CD4-positive, CD25-positive, alpha-beta regulatory T cell (primary cell): ENCODE measurements at regions not wholly inside any gene's neighbourhood (a gene's known extent, or its start where the extent isn't known, plus 50 kb on each side); places are given as distances from the start of the nearest gene placed in this dataset.
"Not testable (repeated sequence)": the region's sequence is repeated elsewhere in the genome, so short reads cannot be mapped to it uniquely, and the experiment has no call there.

Experiments used
- ATAC-seq, 2 donors: fragments of 150-1000 bp; cut with Tn5 transposase; one replicate each; pipeline ENCODE4 v1.10.0; 2021; ENCODE audit warnings: low read depth in 2 of 2, moderate number of reproducible peaks in 2 of 2, moderate library complexity in 1 of 2
- DNase-seq, 3 donors: peaks; one replicate each; pipeline versions ENCODE4 v3.0.0 to v3.0.0-alpha.2; 2012 to 2022; ENCODE audit warnings: mixed read lengths in 1 of 3
- H3K27ac ChIP-seq: one replicate; pipeline ENCODE4 v1.7.0; 2013; ENCODE audit warnings: mild to moderate bottlenecking, low read length; ENCODE audit not compliant: insufficient read depth, poor library complexity, severe bottlenecking
- H3K27me3 ChIP-seq: one replicate; pipeline ENCODE4 v1.7.0; 2013; ENCODE audit warnings: low read length; ENCODE audit not compliant: control insufficient read depth, insufficient read depth
- H3K36me3 ChIP-seq: one replicate; pipeline ENCODE4 v1.7.0; 2013; ENCODE audit warnings: mild to moderate bottlenecking, low read length, moderate library complexity; ENCODE audit not compliant: control insufficient read depth, insufficient read depth
- H3K4me1 ChIP-seq: 2 replicates; pipeline ENCODE4 v1.7.0; 2013; ENCODE audit warnings: mild to moderate bottlenecking, low read length; ENCODE audit not compliant: insufficient read depth, control insufficient read depth, poor library complexity, severe bottlenecking
- H3K4me3 ChIP-seq: one replicate; pipeline ENCODE4 v1.7.0; 2013; ENCODE audit warnings: low read depth, mild to moderate bottlenecking, low read length, moderate library complexity
- H3K9me3 ChIP-seq, 2 experiments: 1 replicate in 1 of 2; 2 replicates in 1 of 2; pipeline ENCODE4 v1.7.0; 2013; ENCODE audit warnings: low read length in 2 of 2, mild to moderate bottlenecking in 1 of 2, moderate library complexity in 1 of 2; ENCODE audit not compliant: control insufficient read depth in 2 of 2
- H3K27ac Mint-ChIP-seq, 3 donors: one replicate each; pipeline ENCODE4 v1.8.0; 2020 to 2022; ENCODE audit warnings: mild to moderate bottlenecking in 3 of 3, mixed read lengths in 3 of 3, moderate library complexity in 2 of 3
- H3K27me3 Mint-ChIP-seq: one replicate; pipeline ENCODE4 v1.8.0; 2022; ENCODE audit warnings: mild to moderate bottlenecking, mixed read lengths
- H3K36me3 Mint-ChIP-seq: one replicate; pipeline ENCODE4 v1.8.0; 2020; ENCODE audit warnings: mixed read lengths
- H3K4me1 Mint-ChIP-seq, 4 donors: one replicate each; pipeline ENCODE4 v1.8.0; 2020 to 2022; ENCODE audit warnings: mixed read lengths in 4 of 4, mild to moderate bottlenecking in 1 of 4
- H3K4me3 Mint-ChIP-seq, 4 donors: one replicate each; pipeline ENCODE4 v1.8.0; 2020 to 2022; ENCODE audit warnings: mild to moderate bottlenecking in 4 of 4, mixed read lengths in 4 of 4, moderate library complexity in 3 of 4
- H3K9me3 Mint-ChIP-seq, 7 donors: one replicate each; pipeline ENCODE4 v1.8.0; 2020 to 2022; ENCODE audit warnings: mixed read lengths in 7 of 7, mild to moderate bottlenecking in 3 of 7, moderate library complexity in 2 of 7

DNA sequence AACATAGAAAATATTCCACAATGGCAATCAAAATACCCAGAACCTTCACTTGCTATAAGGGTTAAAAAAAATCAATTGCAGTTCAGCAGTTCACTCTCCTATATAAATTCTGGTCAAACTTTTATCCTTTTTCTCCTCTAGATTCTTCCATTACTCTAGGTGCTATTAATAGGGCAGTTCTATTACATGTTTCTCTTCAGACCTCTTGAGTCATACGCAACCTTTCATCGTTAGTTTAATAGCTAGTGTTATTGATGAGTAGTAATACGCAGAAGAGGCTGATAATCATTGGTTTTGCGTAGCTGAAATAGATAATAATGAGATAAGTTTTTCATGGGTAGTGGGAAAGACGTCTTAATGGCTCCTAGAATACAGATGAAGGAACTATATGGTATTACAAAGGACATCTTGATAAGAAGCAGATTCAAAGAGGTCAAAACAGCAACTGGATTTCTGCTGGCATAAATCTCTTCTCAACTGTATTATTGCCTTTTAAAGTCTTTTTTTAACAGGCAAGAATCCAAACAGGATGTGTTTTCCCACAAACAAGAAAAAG, 118.3 kb upstream of the STARD13 start:
- no peaks in the 10 kb centered on the region for H3K9me3 Mint-ChIP-seq
- no peaks in the 10 kb centered on the region for H3K36me3 Mint-ChIP-seq

DNA sequence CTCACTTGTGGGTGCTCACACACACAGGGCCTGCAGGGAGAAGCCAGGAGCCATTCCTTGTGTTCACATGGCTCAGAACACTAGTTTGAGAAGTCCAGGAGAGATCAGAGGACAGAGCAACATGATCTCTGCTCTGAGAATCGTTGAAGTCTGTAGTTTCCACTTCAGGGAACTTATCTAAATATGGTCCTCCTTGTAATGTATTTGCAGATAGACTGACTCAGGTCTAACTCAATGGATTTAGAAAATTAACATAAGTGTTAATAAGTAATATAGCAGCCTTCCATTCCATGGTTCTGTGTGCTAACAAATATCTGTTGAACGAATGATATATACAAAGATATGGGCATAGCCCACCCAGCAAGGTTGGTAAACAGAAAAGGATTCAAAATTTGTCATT, 119.8 kb upstream of the STARD13 start:
- DNase-seq (no peak), ATAC-seq (no peak)
- no peak overlapping the region for H3K27ac ChIP-seq
- Mint-ChIP-seq H3K4me1 (no peaks in the 10 kb centered on the region), H3K4me3 (no peak overlapping the region), H3K27me3 (peaks cover 4% of the 10 kb centered on the region), H3K27ac (no peak overlapping the region), H3K36me3 (no peaks in the 10 kb centered on the region), H3K9me3 (no peaks in the 10 kb centered on the region)
- H3K9me3 ChIP-seq: no peaks in the 10 kb centered on the region
- no peaks in the 10 kb centered on the region for H3K36me3 ChIP-seq
- H3K4me1 ChIP-seq: no peaks in the 10 kb centered on the region
- H3K4me3 ChIP-seq: no peak overlapping the region
- H3K27me3 ChIP-seq: no peaks in the 10 kb centered on the region

More for the DNA sequence above, 118.3 kb upstream of the STARD13 start:
- Histone ChIP-seq H3K27me3 (no peaks in the 10 kb centered on the region), H3K36me3 (no peaks in the 10 kb centered on the region), H3K9me3 (no peaks in the 10 kb centered on the region), H3K27ac (no peak overlapping the region), H3K4me1 (no peaks in the 10 kb centered on the region), H3K4me3 (no peak overlapping the region)
- H3K4me3 Mint-ChIP-seq: no peak overlapping the region
- H3K4me1 Mint-ChIP-seq: no peaks in the 10 kb centered on the region
- peaks cover 1% of the 10 kb centered on the region for H3K27me3 Mint-ChIP-seq
- H3K27ac Mint-ChIP-seq: no peak overlapping the region
- no peak for ATAC-seq
- no peak for DNase-seq

DNA sequence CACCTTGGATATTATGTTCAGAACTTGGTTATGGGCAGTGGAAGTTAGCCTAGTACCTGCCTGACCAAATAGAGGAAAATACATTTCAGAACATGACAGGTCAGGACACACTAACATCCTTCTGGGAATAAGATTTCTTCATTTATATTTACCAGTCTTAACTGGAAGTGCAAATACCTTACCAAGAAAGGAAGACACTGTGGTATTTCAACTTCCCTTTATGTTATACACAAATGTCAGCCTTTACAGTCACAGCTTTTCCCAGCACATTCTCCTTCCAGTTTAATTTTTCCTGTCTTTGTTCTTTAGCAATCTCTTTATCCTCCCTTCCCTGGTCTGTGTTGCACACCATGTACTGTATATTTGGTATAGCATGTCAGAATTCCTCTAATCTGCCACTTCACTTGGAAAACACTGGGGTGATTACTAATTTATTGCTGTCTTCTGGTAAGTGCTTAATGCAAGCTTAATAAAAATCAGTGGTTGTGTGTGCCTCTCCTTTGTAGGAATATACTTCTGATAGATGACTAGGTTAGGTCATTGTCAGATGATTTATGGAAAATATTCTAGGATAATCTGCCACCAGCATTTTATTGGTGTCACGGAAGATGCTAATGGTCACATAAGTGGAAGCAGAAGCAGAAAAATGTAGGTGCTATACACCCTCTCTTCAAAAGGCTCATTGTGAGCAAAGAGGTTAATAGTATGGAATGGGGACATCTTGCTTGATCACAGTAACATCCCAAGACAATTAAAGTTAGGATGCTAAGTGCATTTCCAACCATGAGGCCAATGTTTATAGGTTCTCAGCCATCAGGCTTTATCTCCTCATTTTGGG, 124.3 kb upstream of the STARD13 start:
- H3K36me3 Mint-ChIP-seq: no peaks in the 10 kb centered on the region
- no peaks in the 10 kb centered on the region for H3K4me1 ChIP-seq
- H3K9me3 Mint-ChIP-seq: peaks cover 0 to 1% (median 0%) of the 10 kb centered on the region in 7 donors
- H3K27ac Mint-ChIP-seq: peak overlapping the region in 1 of 3 donors; percentile 2
- H3K27me3 Mint-ChIP-seq: peaks cover 17% of the 10 kb centered on the region
- H3K27me3 ChIP-seq: peaks cover 2% of the 10 kb centered on the region
- H3K4me3 ChIP-seq: no peak overlapping the region
- H3K36me3 ChIP-seq: no peaks in the 10 kb centered on the region
- ATAC-seq (no peak), DNase-seq (no peak)
- no peaks in the 10 kb centered on the region for H3K4me1 Mint-ChIP-seq
- no peak overlapping the region for H3K27ac ChIP-seq
- no peak overlapping the region for H3K4me3 Mint-ChIP-seq
- no peaks in the 10 kb centered on the region for H3K9me3 ChIP-seq

DNA sequence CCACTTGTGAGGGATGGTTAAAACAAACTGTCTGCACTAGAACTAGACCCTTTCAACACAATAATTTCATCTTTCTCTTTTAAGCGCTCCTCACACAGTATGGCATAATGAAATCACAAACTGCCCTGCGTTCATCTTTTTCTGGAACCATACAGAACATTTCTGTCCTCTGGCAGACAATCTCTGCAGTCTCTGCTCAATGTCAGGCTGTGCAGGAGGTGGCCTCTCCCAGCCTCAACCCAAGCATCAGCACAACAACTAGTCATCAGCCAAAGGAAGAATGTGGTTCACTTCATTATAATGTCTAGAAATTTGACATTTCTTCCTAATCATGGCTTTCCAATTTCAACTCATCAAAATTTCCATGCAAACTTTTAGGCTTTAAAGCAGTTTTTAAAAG, 125.1 kb upstream of the STARD13 start:
- Mint-ChIP-seq H3K9me3 (peaks cover 0 to 1% (median 0%) of the 10 kb centered on the region in 7 donors), H3K4me1 (no peaks in the 10 kb centered on the region), H3K27me3 (peaks cover 17% of the 10 kb centered on the region), H3K36me3 (no peaks in the 10 kb centered on the region), H3K27ac (no peak overlapping the region), H3K4me3 (no peak overlapping the region)
- Histone ChIP-seq H3K9me3 (no peaks in the 10 kb centered on the region), H3K27ac (no peak overlapping the region), H3K4me1 (no peaks in the 10 kb centered on the region), H3K27me3 (peaks cover 2% of the 10 kb centered on the region), H3K4me3 (no peak overlapping the region), H3K36me3 (no peaks in the 10 kb centered on the region)
- DNase-seq: no peak
- no peak for ATAC-seq

DNA sequence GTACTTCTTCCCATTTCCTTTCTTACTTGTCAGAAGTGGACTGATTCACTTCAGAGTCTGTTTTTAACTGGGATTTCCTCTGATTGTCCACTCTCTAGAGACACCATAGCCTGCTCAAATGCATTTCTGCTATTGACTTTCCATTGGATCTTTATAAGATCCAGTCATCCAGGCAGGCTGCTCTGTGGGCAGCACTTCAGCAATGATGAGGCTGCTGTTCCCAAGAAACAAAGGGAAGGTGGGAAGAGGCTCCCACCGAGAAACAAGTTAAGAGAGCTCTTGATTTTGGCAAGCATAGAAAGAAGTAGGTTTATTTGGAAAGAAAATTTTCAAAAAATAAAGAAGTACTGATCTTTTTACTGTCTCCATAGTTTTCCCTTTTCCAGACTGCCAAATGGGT, 125.8 kb upstream of the STARD13 start:
- H3K27ac ChIP-seq: no peak overlapping the region
- Mint-ChIP-seq H3K27me3 (peaks cover 17% of the 10 kb centered on the region), H3K4me3 (no peak overlapping the region), H3K27ac (no peak overlapping the region), H3K9me3 (peaks cover 0 to 2% (median 0%) of the 10 kb centered on the region in 7 donors), H3K36me3 (no peaks in the 10 kb centered on the region), H3K4me1 (no peaks in the 10 kb centered on the region)
- H3K4me3 ChIP-seq: no peak overlapping the region
- no peak for DNase-seq
- H3K27me3 ChIP-seq: peaks cover 2% of the 10 kb centered on the region
- H3K4me1 ChIP-seq: no peaks in the 10 kb centered on the region
- no peaks in the 10 kb centered on the region for H3K9me3 ChIP-seq
- no peak for ATAC-seq
- H3K36me3 ChIP-seq: no peaks in the 10 kb centered on the region

DNA sequence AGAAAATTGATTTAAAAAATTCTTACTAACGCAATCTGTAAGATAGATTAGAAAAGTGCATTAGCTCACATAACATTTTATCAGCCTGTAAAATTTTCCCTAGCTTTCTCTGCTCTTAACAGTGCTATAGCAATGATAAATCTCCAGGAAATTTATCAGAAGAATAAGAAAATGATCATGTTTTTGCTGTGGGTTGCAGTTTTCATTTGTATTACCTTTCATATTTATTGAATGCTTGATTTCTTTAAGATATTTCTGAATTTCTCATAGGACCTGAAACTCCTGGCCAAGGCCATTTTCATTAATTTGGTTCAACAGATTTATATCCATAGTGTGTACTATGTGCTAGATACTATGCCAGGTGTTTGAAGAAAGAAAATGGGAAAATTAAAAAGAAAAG, 130.3 kb upstream of the STARD13 start:
- no peak overlapping the region for H3K4me3 ChIP-seq
- Mint-ChIP-seq H3K9me3 (peaks cover 0 to 8% (median 0%) of the 10 kb centered on the region in 7 donors), H3K4me3 (no peak overlapping the region), H3K4me1 (no peaks in the 10 kb centered on the region), H3K27ac (no peak overlapping the region), H3K36me3 (no peaks in the 10 kb centered on the region), H3K27me3 (peaks cover 13% of the 10 kb centered on the region)
- no peaks in the 10 kb centered on the region for H3K36me3 ChIP-seq
- H3K27me3 ChIP-seq: peaks cover 2% of the 10 kb centered on the region
- H3K4me1 ChIP-seq: no peaks in the 10 kb centered on the region
- ATAC-seq: no peak
- no peak for DNase-seq
- no peaks in the 10 kb centered on the region for H3K9me3 ChIP-seq
- no peak overlapping the region for H3K27ac ChIP-seq

DNA sequence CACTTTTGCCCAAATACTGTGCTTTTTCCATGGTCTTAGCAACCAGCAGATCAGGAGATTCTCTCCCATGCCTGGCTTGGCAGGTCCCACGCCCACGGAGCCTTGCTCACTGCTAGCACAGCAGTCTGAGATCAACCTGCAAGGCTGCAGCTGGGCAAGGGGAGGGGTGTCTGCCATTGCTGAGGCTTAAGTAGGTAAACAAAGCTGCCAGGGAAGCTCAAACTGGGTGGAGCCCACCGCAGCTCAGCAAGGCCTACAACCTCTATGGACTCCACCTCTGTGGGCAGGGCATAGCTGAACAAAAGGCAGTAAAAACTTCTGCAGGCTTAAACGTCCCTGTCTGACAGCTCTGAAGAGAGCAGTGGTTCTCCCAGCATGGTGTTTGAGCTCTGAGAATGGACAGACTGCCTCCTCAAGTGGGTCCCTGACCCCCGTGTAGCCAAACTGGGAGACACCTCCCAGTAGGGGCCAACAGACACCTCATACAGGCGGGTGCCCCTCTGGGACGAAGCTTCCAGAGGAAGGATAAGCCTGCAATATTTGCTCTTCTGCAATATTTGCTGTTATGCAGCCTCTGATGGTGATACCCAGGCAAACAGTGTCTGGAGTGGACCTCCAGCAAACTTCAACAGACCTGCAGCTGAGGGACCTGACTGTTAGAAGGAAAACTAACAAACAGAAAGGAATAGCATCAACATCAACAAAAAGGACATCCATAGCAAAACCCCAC, 132.8 kb upstream of the STARD13 start:
- not testable (repeated sequence) for H3K9me3 Mint-ChIP-seq, H3K27me3 Mint-ChIP-seq, ATAC-seq, H3K9me3 ChIP-seq, H3K27me3 ChIP-seq, H3K4me3 Mint-ChIP-seq, DNase-seq, H3K4me1 ChIP-seq, H3K4me3 ChIP-seq, H3K36me3 ChIP-seq, H3K27ac Mint-ChIP-seq, H3K27ac ChIP-seq, H3K36me3 Mint-ChIP-seq, H3K4me1 Mint-ChIP-seq
